SU-DHL-6 (cell line): ENCODE measurements at regions not wholly inside any gene's neighbourhood (a gene's known extent, or its start where the extent isn't known, plus 50 kb on each side); places are given as distances from the start of the nearest gene placed in this dataset.

ENCODE experiments used
- CTCF ChIP-seq: fragments of 200-600 bp; sonication (generic); IDR thresholded peaks from one replicate; pipeline ENCODE4 v1.5.1; 2017; ENCODE audit warnings: antibody characterized with exemption, mild to moderate bottlenecking, low read length, moderate library complexity; ENCODE audit not compliant: insufficient read depth, poor library complexity, severe bottlenecking
- EZH2phosphoT487 ChIP-seq: fragments of 200-600 bp; sonication (generic), shearing (Covaris generic); conservative IDR thresholded peaks from 2 replicates; pipeline ENCODE4 v1.6.1; 2018; ENCODE audit warnings: mild to moderate bottlenecking, antibody characterized with exemption, low read length, moderate library complexity, mixed read lengths

GRCh38 chr6:99019381-99019780 lies 71.6 kb upstream of the FBXL4 start:
- TF ChIP-seq EZH2phosphoT487 (no peak), CTCF (no peak)
